SK-N-SH treated with all-trans-retinoic acid at 6 μM for 48 hours (cell line): ENCODE measurements at regions not wholly inside any gene's neighbourhood (a gene's known extent, or its start where the extent isn't known, plus 50 kb on each side); places are given as distances from the start of the nearest gene placed in this dataset.

Experiments
- ARNTL ChIP-seq: fragments of 450-650 bp; formaldehyde crosslinking; IDR thresholded peaks from 2 replicates; pipeline ENCODE4 v1.5.0; 2020; ENCODE audit warnings: low read depth, mild to moderate bottlenecking, moderate library complexity, borderline replicate concordance
- CSDC2 ChIP-seq: fragments of 250-450 bp; sonication (Bioruptor Pico); IDR thresholded peaks from 2 replicates; pipeline ENCODE4 v1.5.0; 2020; ENCODE audit warnings: mild to moderate bottlenecking, moderate library complexity
- OSR1 ChIP-seq: fragments of 250-450 bp; sonication (Bioruptor Pico); IDR thresholded peaks from 2 replicates; pipeline ENCODE4 v1.8.0; 2022; ENCODE audit warnings: moderate library complexity, mild to moderate bottlenecking, inconsistent platforms
- PATZ1 ChIP-seq: fragments of 250-450 bp; sonication (Bioruptor Pico); IDR thresholded peaks from 2 replicates; pipeline ENCODE4 v1.8.0; 2020; ENCODE audit warnings: mild to moderate bottlenecking, moderate library complexity, borderline replicate concordance
- POU6F1 ChIP-seq: fragments of 250-450 bp; sonication (Bioruptor Pico); IDR thresholded peaks from 2 replicates; pipeline ENCODE4 v1.8.0; 2021; ENCODE audit warnings: low read depth, mild to moderate bottlenecking, moderate library complexity, borderline replicate concordance
- RARB ChIP-seq: fragments of 250-450 bp; sonication (Bioruptor Pico); IDR thresholded peaks from 2 replicates; pipeline ENCODE4 v1.8.0; 2021; ENCODE audit warnings: mild to moderate bottlenecking, moderate library complexity
- SNAI2 ChIP-seq: fragments of 250-450 bp; sonication (Bioruptor Pico); IDR thresholded peaks from 2 replicates; pipeline ENCODE4 v1.5.0; 2020; ENCODE audit warnings: mild to moderate bottlenecking, moderate library complexity
- TOX ChIP-seq: fragments of 250-450 bp; sonication (Bioruptor Pico); IDR thresholded peaks from 2 replicates; pipeline ENCODE4 v1.8.0; 2021; ENCODE audit warnings: mild to moderate bottlenecking, moderate library complexity, borderline replicate concordance
- ZFP3 ChIP-seq: fragments of 250-450 bp; sonication (Bioruptor Pico); IDR thresholded peaks from 2 replicates; pipeline ENCODE4 v1.5.0; 2020; ENCODE audit warnings: mild to moderate bottlenecking, moderate library complexity
- ZNF565 ChIP-seq: fragments of 450-650 bp; formaldehyde crosslinking; conservative IDR thresholded peaks from 2 replicates; pipeline ENCODE4 v1.5.0; 2020; ENCODE audit warnings: low read depth, mild to moderate bottlenecking, moderate library complexity
- ZNF70 ChIP-seq: fragments of 450-650 bp; formaldehyde crosslinking; IDR thresholded peaks from 2 replicates; pipeline ENCODE4 v1.5.0; 2020; ENCODE audit warnings: mild to moderate bottlenecking, moderate library complexity
- TF ChIP-seq, protein P1 (sequence below): fragments of 250-450 bp; sonication (Bioruptor Pico); IDR thresholded peaks from 2 replicates; pipeline ENCODE4 v1.5.1; 2021; ENCODE audit warnings: mild to moderate bottlenecking, moderate library complexity

- TF ChIP-seq PATZ1 (CRISPR knock-in tag) (no peak), ZFP3 (CRISPR knock-in tag) (no peak), SNAI2 (CRISPR knock-in tag) (no peak), ZNF565 (no peak), OSR1 (CRISPR knock-in tag) (no peak), ZNF70 (CRISPR knock-in tag) (no peak), ARNTL (CRISPR knock-in tag) (no peak), POU6F1 (CRISPR knock-in tag) (no peak), TOX (CRISPR knock-in tag) (no peak), CSDC2 (CRISPR knock-in tag) (no peak), RARB (CRISPR knock-in tag) (no peak)
- TF ChIP-seq, protein P1, sequence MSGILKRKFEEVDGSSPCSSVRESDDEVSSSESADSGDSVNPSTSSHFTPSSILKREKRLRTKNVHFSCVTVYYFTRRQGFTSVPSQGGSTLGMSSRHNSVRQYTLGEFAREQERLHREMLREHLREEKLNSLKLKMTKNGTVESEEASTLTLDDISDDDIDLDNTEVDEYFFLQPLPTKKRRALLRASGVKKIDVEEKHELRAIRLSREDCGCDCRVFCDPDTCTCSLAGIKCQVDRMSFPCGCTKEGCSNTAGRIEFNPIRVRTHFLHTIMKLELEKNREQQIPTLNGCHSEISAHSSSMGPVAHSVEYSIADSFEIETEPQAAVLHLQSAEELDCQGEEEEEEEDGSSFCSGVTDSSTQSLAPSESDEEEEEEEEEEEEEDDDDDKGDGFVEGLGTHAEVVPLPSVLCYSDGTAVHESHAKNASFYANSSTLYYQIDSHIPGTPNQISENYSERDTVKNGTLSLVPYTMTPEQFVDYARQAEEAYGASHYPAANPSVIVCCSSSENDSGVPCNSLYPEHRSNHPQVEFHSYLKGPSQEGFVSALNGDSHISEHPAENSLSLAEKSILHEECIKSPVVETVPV (CRISPR knock-in tag) = no peak
Measured at GRCh38 chr14:30482276-30482675, 76.7 kb upstream of the G2E3 start.
